ENCODE measurements at regions not wholly inside any gene's neighbourhood (a gene's known extent, or its start where the extent isn't known, plus 50 kb on each side); places are given as distances from the start of the nearest gene placed in this dataset.

DNA sequence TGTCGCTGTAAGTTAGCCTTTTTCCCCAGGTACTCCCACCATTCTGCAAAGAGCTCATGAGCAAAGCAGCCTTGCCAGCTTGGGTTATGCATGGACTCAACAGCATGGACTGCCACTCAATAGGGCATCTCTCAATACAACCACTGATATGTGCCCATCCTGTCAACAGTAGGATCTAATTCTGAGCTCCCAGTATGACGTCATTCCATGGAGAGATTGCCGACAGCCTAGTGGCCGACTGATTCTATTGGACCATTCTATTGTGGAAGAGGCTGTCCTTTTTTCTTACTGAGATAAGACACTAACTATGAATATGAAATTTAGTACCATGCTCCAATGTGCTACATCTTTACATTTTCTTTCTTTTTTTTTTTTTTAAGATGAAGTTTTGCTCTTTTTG is 2389.0 kb upstream of the AGA start:
- H3K9ac ChIP-seq (ENCODE audit: control insufficient read depth, insufficient read depth, low read length) = no peak overlapping the region
- TF ChIP-seq IRF4 (IDR thresholded peaks at IDR 0.05; ENCODE audit: low read depth, low read length) (no peak), MLLT1 (IDR thresholded peaks at IDR 0.05) (no peak), ZNF687 (IDR thresholded peaks at IDR 0.05) (no peak), BCL11A (IDR thresholded peaks at IDR 0.05; ENCODE audit: low read depth, low read length) (no peak), TBL1XR1 (IDR thresholded peaks at IDR 0.05; ENCODE audit: low read depth, low read length) (no peak), KDM1A (IDR thresholded peaks at IDR 0.05; ENCODE audit: borderline replicate concordance) (no peak), REST (IDR thresholded peaks at IDR 0.05; ENCODE audit: low read depth, low read length) (no peak), NFXL1 (IDR thresholded peaks at IDR 0.05; ENCODE audit: borderline replicate concordance) (no peak), NR2F1 (conservative IDR thresholded peaks at IDR 0.05) (no peak), SRF (IDR thresholded peaks at IDR 0.05; ENCODE audit: low read depth in 2 of 2, low read length in 2 of 2) (no peak)
- TF ChIP-seq, protein P1, sequence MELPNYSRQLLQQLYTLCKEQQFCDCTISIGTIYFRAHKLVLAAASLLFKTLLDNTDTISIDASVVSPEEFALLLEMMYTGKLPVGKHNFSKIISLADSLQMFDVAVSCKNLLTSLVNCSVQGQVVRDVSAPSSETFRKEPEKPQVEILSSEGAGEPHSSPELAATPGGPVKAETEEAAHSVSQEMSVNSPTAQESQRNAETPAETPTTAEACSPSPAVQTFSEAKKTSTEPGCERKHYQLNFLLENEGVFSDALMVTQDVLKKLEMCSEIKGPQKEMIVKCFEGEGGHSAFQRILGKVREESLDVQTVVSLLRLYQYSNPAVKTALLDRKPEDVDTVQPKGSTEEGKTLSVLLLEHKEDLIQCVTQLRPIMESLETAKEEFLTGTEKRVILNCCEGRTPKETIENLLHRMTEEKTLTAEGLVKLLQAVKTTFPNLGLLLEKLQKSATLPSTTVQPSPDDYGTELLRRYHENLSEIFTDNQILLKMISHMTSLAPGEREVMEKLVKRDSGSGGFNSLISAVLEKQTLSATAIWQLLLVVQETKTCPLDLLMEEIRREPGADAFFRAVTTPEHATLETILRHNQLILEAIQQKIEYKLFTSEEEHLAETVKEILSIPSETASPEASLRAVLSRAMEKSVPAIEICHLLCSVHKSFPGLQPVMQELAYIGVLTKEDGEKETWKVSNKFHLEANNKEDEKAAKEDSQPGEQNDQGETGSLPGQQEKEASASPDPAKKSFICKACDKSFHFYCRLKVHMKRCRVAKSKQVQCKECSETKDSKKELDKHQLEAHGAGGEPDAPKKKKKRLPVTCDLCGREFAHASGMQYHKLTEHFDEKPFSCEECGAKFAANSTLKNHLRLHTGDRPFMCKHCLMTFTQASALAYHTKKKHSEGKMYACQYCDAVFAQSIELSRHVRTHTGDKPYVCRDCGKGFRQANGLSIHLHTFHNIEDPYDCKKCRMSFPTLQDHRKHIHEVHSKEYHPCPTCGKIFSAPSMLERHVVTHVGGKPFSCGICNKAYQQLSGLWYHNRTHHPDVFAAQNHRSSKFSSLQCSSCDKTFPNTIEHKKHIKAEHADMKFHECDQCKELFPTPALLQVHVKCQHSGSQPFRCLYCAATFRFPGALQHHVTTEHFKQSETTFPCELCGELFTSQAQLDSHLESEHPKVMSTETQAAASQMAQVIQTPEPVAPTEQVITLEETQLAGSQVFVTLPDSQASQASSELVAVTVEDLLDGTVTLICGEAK (IDR thresholded peaks at IDR 0.05; ENCODE audit: borderline replicate concordance) = no peak

More for the DNA sequence above, 2389.0 kb upstream of the AGA start:
- H3K9me3 ChIP-seq (replicated peaks; ENCODE audit: control insufficient read depth, insufficient read depth, low read length) = no peaks in the 10 kb centered on the region
- H3K4me3 ChIP-seq = no peak overlapping the region
- no peaks in the 10 kb centered on the region for H3K27me3 ChIP-seq (replicated peaks in 1 of 2; ENCODE audit: control insufficient read depth in 2 of 2, insufficient read depth in 2 of 2, low read length in 1 of 2)
- RAD21 ChIA-PET (ENCODE audit: unreplicated experiment) = no interaction called here
- no peak overlapping the region for H3K27ac ChIP-seq (ENCODE audit: control insufficient read depth, insufficient read depth)
- intact Hi-C loops (cut with micrococcal nuclease; ENCODE audit: unreplicated experiment) (no loop called here), in situ Hi-C loops (cut with MboI) (no loop called here)
- H3K79me2 ChIP-seq (ENCODE audit: control insufficient read depth, insufficient read depth, low read length) = no peaks in the 10 kb centered on the region
- no peak overlapping the region for H3K4me2 ChIP-seq (ENCODE audit: control insufficient read depth, insufficient read depth)
- H3K4me1 ChIP-seq (ENCODE audit: control insufficient read depth, insufficient read depth, low read length) = no peaks in the 10 kb centered on the region
- DNase-seq (ENCODE audit: low read depth, low spot score) = no peak
- POLR2A ChIA-PET = no interaction called here
- no TSS peak for BruUV-seq (replicated peaks)
- no peak for ATAC-seq
- no peaks in the 10 kb centered on the region for H4K20me1 ChIP-seq (ENCODE audit: control insufficient read depth, insufficient read depth)
- SMC1A ChIA-PET (ENCODE audit: uncharacterized antibody, unreplicated experiment) = no interaction called here
- WGBS (ENCODE audit: insufficient coverage, insufficient replicate concordance, low lambda C conversion rate, missing lambda C conversion rate) = 19% methylated on average over 4 of the region's 4 CpGs
- no peak for FAIRE-seq
- CTCF ChIA-PET = no interaction called here
- H3K36me3 ChIP-seq (ENCODE audit: control insufficient read depth in 2 of 2, insufficient read depth in 2 of 2, low read length in 1 of 2) = no peaks in the 10 kb centered on the region
- H2AFZ ChIP-seq (ENCODE audit: control insufficient read depth, low read depth, low read length) = no peak overlapping the region

Data from GM12878 (cell line).